ENCODE measurements at regions not wholly inside any gene's neighbourhood (a gene's known extent, or its start where the extent isn't known, plus 50 kb on each side); places are given as distances from the start of the nearest gene placed in this dataset.

GRCh38 chr5:114116981-114117380 lies 244.9 kb upstream of the KCNN2 start:
- no peak for TF ChIP-seq CTCF (IDR thresholded peaks at IDR 0.05 in 4 of 5, conservative IDR thresholded peaks at IDR 0.05 in 1 of 5)
- no peak for TF ChIP-seq POLR2A (IDR thresholded peaks at IDR 0.05)
